Type B pancreatic cell (in vitro differentiated cells): ENCODE measurements at regions not wholly inside any gene's neighbourhood (a gene's known extent, or its start where the extent isn't known, plus 50 kb on each side); places are given as distances from the start of the nearest gene placed in this dataset.

ENCODE experiments used
- DNase-seq: peaks from one replicate; pipeline ENCODE4 v3.0.0; 2021; ENCODE audit warnings: mixed read lengths; ENCODE audit not compliant: unreplicated experiment; ENCODE audit errors: extremely low spot score
- H3K27ac Mint-ChIP-seq: 2 replicates; pipeline ENCODE4 v1.8.0; 2021; ENCODE audit warnings: mild to moderate bottlenecking, mixed read lengths
- H3K27me3 Mint-ChIP-seq: 2 replicates; pipeline ENCODE4 v1.8.0; 2021; ENCODE audit warnings: mixed read lengths
- H3K36me3 Mint-ChIP-seq: 2 replicates; pipeline ENCODE4 v1.8.0; 2021; ENCODE audit warnings: mixed read lengths
- H3K4me1 Mint-ChIP-seq: one replicate; pipeline ENCODE4 v1.8.0; 2021; ENCODE audit warnings: mixed read lengths; ENCODE audit not compliant: unreplicated experiment
- H3K4me3 Mint-ChIP-seq: 2 replicates; pipeline ENCODE4 v1.8.0; 2021; ENCODE audit warnings: mild to moderate bottlenecking, mixed read lengths
- H3K9me3 Mint-ChIP-seq: 2 replicates; pipeline ENCODE4 v1.8.0; 2021; ENCODE audit warnings: mixed read lengths
- TF ChIP-seq, protein P1 (sequence below): fragments of 200-600 bp; sonication (generic); conservative IDR thresholded peaks from 2 replicates; pipeline ENCODE4 v1.5.0; 2021; ENCODE audit warnings: antibody characterized with exemption, mild to moderate bottlenecking

- TF ChIP-seq, protein P1, sequence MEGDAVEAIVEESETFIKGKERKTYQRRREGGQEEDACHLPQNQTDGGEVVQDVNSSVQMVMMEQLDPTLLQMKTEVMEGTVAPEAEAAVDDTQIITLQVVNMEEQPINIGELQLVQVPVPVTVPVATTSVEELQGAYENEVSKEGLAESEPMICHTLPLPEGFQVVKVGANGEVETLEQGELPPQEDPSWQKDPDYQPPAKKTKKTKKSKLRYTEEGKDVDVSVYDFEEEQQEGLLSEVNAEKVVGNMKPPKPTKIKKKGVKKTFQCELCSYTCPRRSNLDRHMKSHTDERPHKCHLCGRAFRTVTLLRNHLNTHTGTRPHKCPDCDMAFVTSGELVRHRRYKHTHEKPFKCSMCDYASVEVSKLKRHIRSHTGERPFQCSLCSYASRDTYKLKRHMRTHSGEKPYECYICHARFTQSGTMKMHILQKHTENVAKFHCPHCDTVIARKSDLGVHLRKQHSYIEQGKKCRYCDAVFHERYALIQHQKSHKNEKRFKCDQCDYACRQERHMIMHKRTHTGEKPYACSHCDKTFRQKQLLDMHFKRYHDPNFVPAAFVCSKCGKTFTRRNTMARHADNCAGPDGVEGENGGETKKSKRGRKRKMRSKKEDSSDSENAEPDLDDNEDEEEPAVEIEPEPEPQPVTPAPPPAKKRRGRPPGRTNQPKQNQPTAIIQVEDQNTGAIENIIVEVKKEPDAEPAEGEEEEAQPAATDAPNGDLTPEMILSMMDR = no peak
- Mint-ChIP-seq H3K4me1 (no peaks in the 10 kb centered on the region), H3K4me3 (no peak overlapping the region), H3K36me3 (no peaks in the 10 kb centered on the region), H3K9me3 (no peaks in the 10 kb centered on the region), H3K27ac (no peak overlapping the region), H3K27me3 (no peaks in the 10 kb centered on the region)
- DNase-seq = no peak
These were observed 142.2 kb downstream of the SLC41A2 start for GRCh38 chr12:104815935-104816334.

DNA sequence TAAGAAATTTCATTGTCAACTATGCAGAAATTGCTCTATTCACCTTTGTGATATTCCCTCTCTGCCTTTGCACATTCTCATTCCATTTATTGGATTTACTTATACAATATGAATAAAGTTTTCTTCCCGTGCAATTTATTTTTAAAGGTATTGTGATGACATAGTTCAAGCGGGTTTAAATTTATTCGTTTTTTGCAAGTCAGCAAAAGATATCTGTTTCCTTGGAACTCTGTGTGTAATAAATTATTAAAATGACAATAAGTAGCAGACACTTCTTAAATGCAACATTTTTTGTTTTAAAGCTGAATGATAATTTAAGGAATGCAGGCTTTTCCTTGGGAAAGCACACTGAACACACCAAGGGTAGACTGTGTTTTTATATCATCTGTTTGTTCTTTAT lies 143.1 kb downstream of the SLC41A2 start:
- no peak for DNase-seq
- Mint-ChIP-seq H3K36me3 (no peaks in the 10 kb centered on the region), H3K27ac (no peak overlapping the region), H3K4me1 (no peaks in the 10 kb centered on the region), H3K4me3 (no peak overlapping the region), H3K27me3 (no peaks in the 10 kb centered on the region), H3K9me3 (no peaks in the 10 kb centered on the region)
- TF ChIP-seq, protein P1 = no peak
